Natural killer cell (primary cell): ENCODE measurements at regions not wholly inside any gene's neighbourhood (a gene's known extent, or its start where the extent isn't known, plus 50 kb on each side); places are given as distances from the start of the nearest gene placed in this dataset.

ENCODE experiments used
- ATAC-seq, 3 donors: fragments of 150-1000 bp in 2 of 3; fragments of 200-7000 bp in 1 of 3; cut with Tn5 transposase; 1 replicate in 1 of 3; 2 replicates in 2 of 3; pipeline ENCODE4 v1.10.0; 2021; ENCODE audit warnings: mild to moderate bottlenecking in 2 of 3, moderate library complexity in 2 of 3
- DNase-seq, 2 donors: peaks; one replicate each; pipeline versions ENCODE4 v3.0.0 to v3.0.0-alpha.2; 2013 to 2021; ENCODE audit warnings: mixed read lengths in 1 of 2
- H3K27ac ChIP-seq: one replicate; pipeline ENCODE4 v1.5.1; 2013; ENCODE audit warnings: mild to moderate bottlenecking, low read length
- H3K27me3 ChIP-seq: one replicate; pipeline ENCODE4 v1.6.1; 2013; ENCODE audit warnings: low read length; ENCODE audit not compliant: control insufficient read depth, insufficient read depth
- H3K36me3 ChIP-seq: one replicate; pipeline ENCODE4 v1.6.1; 2013; ENCODE audit warnings: low read length; ENCODE audit not compliant: control insufficient read depth, insufficient read depth
- H3K4me1 ChIP-seq: one replicate; pipeline ENCODE4 v1.6.1; 2013; ENCODE audit warnings: low read length; ENCODE audit not compliant: control insufficient read depth, insufficient read depth
- H3K4me3 ChIP-seq: one replicate; pipeline ENCODE4 v1.5.1; 2013; ENCODE audit warnings: low read length
- H3K9me3 ChIP-seq: one replicate; pipeline ENCODE4 v1.6.1; 2013; ENCODE audit warnings: low read length; ENCODE audit not compliant: control insufficient read depth, insufficient read depth
- H3K27ac Mint-ChIP-seq, 2 donors: one replicate each; pipeline ENCODE4 v1.8.0; 2022; ENCODE audit warnings: mild to moderate bottlenecking in 2 of 2, mixed read lengths in 2 of 2, moderate library complexity in 1 of 2
- H3K27me3 Mint-ChIP-seq, 2 donors: one replicate each; pipeline ENCODE4 v1.8.0; 2022; ENCODE audit warnings: low read depth in 2 of 2, mixed read lengths in 2 of 2
- H3K36me3 Mint-ChIP-seq: one replicate; pipeline ENCODE4 v1.8.0; 2022; ENCODE audit warnings: mixed read lengths
- H3K4me1 Mint-ChIP-seq, 2 donors: one replicate each; pipeline ENCODE4 v1.8.0; 2022; ENCODE audit warnings: mixed read lengths in 2 of 2
- H3K4me3 Mint-ChIP-seq: one replicate; pipeline ENCODE4 v1.8.0; 2022; ENCODE audit warnings: mild to moderate bottlenecking, moderate library complexity, mixed read lengths
- H3K9me3 Mint-ChIP-seq, 2 donors: one replicate each; pipeline ENCODE4 v1.8.0; 2022; ENCODE audit warnings: mixed read lengths in 2 of 2
- CTCF ChIP-seq: fragments of 200-600 bp; IDR thresholded peaks from one replicate; pipeline ENCODE4 v1.8.0; 2022; ENCODE audit warnings: antibody characterized with exemption
- WGBS: methylation state at CpG from one replicate; pipeline ENCODE4 v1.1.7; 2013; ENCODE audit warnings: missing lambda C conversion rate; ENCODE audit not compliant: insufficient coverage; 5-methylcytosine and 5-hydroxymethylcytosine counted together
- intact Hi-C: fragments of 100-400 bp; cut with micrococcal nuclease; formaldehyde crosslinking; loops from one replicate; pipeline ENCODE4 v1.14.2; 2022

GRCh38 chr2:242051463-242051862, 181.9 kb downstream of the RTP5 start:
- no peaks in the 10 kb centered on the region for H3K4me1 ChIP-seq
- Mint-ChIP-seq H3K4me3 (no peak overlapping the region), H3K27ac (no peak overlapping the region), H3K27me3 (peaks cover 31 to 38% of the 10 kb centered on the region in 2 donors), H3K36me3 (no peaks in the 10 kb centered on the region), H3K4me1 (peaks cover 0 to under 1% of the 10 kb centered on the region in 2 donors), H3K9me3 (no peaks in the 10 kb centered on the region)
- H3K27me3 ChIP-seq, result no peaks in the 10 kb centered on the region
- TF ChIP-seq CTCF, result no peak
- H3K36me3 ChIP-seq, result no peaks in the 10 kb centered on the region
- H3K27ac ChIP-seq, result no peak overlapping the region
- no peak for DNase-seq
- no peak overlapping the region for H3K4me3 ChIP-seq
- ATAC-seq, result no peak
- WGBS, result 71% methylated on average over 1 of the region's 1 CpG
- H3K9me3 ChIP-seq, result no peaks in the 10 kb centered on the region
- intact Hi-C loops, result no loop called here

GRCh38 chr2:242052421-242052820, 182.9 kb downstream of the RTP5 start:
- Histone ChIP-seq H3K4me1 (no peaks in the 10 kb centered on the region), H3K27ac (no peak overlapping the region), H3K4me3 (no peak overlapping the region), H3K36me3 (no peaks in the 10 kb centered on the region), H3K9me3 (no peaks in the 10 kb centered on the region), H3K27me3 (no peaks in the 10 kb centered on the region)
- intact Hi-C loops, result no loop called here
- H3K4me3 Mint-ChIP-seq, result no peak overlapping the region
- no peak overlapping the region for H3K27ac Mint-ChIP-seq
- no peaks in the 10 kb centered on the region for H3K9me3 Mint-ChIP-seq
- no peaks in the 10 kb centered on the region for H3K4me1 Mint-ChIP-seq
- H3K36me3 Mint-ChIP-seq, result no peaks in the 10 kb centered on the region
- DNase-seq (no peak), ATAC-seq (no peak)
- no peak for TF ChIP-seq CTCF
- H3K27me3 Mint-ChIP-seq, result peaks cover 39 to 46% of the 10 kb centered on the region in 2 donors
- WGBS, result 80% methylated on average over 10 of the region's 10 CpGs

GRCh38 chr2:242053921-242054320, 184.4 kb downstream of the RTP5 start:
- intact Hi-C loops, result no loop called here
- Histone ChIP-seq H3K36me3 (no peaks in the 10 kb centered on the region), H3K4me3 (no peak overlapping the region), H3K4me1 (no peaks in the 10 kb centered on the region), H3K27ac (no peak overlapping the region), H3K27me3 (no peaks in the 10 kb centered on the region), H3K9me3 (no peaks in the 10 kb centered on the region)
- H3K4me3 Mint-ChIP-seq, result no peak overlapping the region
- H3K27ac Mint-ChIP-seq, result no peak overlapping the region
- no peaks in the 10 kb centered on the region for H3K9me3 Mint-ChIP-seq
- WGBS, result 87% methylated on average over 12 of the region's 12 CpGs
- H3K4me1 Mint-ChIP-seq, result no peaks in the 10 kb centered on the region
- H3K27me3 Mint-ChIP-seq, result peaks cover 37 to 45% of the 10 kb centered on the region in 2 donors
- DNase-seq (no peak), ATAC-seq (no peak)
- TF ChIP-seq CTCF, result no peak
- H3K36me3 Mint-ChIP-seq, result no peaks in the 10 kb centered on the region

- Mint-ChIP-seq H3K4me3 (no peak overlapping the region), H3K36me3 (no peaks in the 10 kb centered on the region), H3K9me3 (no peaks in the 10 kb centered on the region), H3K4me1 (no peaks in the 10 kb centered on the region), H3K27me3 (peaks cover 37 to 45% of the 10 kb centered on the region in 2 donors), H3K27ac (no peak overlapping the region)
- Histone ChIP-seq H3K4me1 (no peaks in the 10 kb centered on the region), H3K9me3 (no peaks in the 10 kb centered on the region), H3K4me3 (no peak overlapping the region), H3K27ac (no peak overlapping the region), H3K27me3 (no peaks in the 10 kb centered on the region), H3K36me3 (no peaks in the 10 kb centered on the region)
- DNase-seq (no peak), ATAC-seq (no peak)
- WGBS, result 87% methylated on average over 6 of the region's 6 CpGs
- intact Hi-C loops, result no loop called here
- no peak for TF ChIP-seq CTCF
Measured at GRCh38 chr2:242054406-242054805, 184.9 kb downstream of the RTP5 start.
